Progenitor cell of endocrine pancreas (in vitro differentiated cells): ENCODE measurements at regions not wholly inside any gene's neighbourhood (a gene's known extent, or its start where the extent isn't known, plus 50 kb on each side); places are given as distances from the start of the nearest gene placed in this dataset.

Experiments used
- DNase-seq: peaks from one replicate; pipeline ENCODE4 v3.0.0; 2021; ENCODE audit warnings: low spot score; ENCODE audit not compliant: unreplicated experiment
- H3K27ac Mint-ChIP-seq: 2 replicates; pipeline ENCODE4 v1.8.0; 2021; ENCODE audit warnings: mild to moderate bottlenecking, moderate library complexity, mixed read lengths
- H3K27me3 Mint-ChIP-seq: 2 replicates; pipeline ENCODE4 v1.8.0; 2021; ENCODE audit warnings: mixed read lengths
- H3K36me3 Mint-ChIP-seq: 2 replicates; pipeline ENCODE4 v1.8.0; 2022; ENCODE audit warnings: mixed read lengths; ENCODE audit not compliant: insufficient read depth
- H3K4me1 Mint-ChIP-seq: 2 replicates; pipeline ENCODE4 v1.8.0; 2021; ENCODE audit warnings: low read depth, mixed read lengths
- H3K4me3 Mint-ChIP-seq: 2 replicates; pipeline ENCODE4 v1.8.0; 2021; ENCODE audit warnings: low read depth, mild to moderate bottlenecking, moderate library complexity, mixed read lengths
- H3K9me3 Mint-ChIP-seq: 2 replicates; pipeline ENCODE4 v1.8.0; 2021; ENCODE audit warnings: low read depth, mixed read lengths
- TF ChIP-seq, protein P1 (sequence below): fragments of 200-600 bp; sonication (generic); IDR thresholded peaks from one replicate; pipeline ENCODE4 v1.5.0; 2021; ENCODE audit warnings: antibody characterized with exemption, mild to moderate bottlenecking; ENCODE audit not compliant: unreplicated experiment

DNA sequence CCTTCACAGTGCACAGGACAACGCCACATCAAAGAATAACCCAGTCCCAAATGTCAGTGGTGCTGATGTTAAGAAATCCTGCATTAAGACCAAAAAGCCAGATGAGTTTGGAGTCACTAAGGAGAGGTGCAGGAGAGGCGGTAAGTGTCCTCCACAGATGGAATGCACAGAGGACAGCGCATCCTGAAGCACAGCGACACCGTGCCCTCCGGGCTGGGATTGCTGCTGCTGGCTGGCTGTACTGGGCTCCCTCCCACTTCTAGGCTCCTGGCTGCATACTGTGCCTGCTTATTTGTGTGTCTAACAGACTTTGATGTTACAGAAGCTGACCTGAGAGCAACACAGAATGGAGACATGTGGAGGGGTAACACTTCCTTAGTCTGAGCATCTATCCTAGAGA is 325.6 kb upstream of the BOD1L1 start:
- TF ChIP-seq, protein P1, sequence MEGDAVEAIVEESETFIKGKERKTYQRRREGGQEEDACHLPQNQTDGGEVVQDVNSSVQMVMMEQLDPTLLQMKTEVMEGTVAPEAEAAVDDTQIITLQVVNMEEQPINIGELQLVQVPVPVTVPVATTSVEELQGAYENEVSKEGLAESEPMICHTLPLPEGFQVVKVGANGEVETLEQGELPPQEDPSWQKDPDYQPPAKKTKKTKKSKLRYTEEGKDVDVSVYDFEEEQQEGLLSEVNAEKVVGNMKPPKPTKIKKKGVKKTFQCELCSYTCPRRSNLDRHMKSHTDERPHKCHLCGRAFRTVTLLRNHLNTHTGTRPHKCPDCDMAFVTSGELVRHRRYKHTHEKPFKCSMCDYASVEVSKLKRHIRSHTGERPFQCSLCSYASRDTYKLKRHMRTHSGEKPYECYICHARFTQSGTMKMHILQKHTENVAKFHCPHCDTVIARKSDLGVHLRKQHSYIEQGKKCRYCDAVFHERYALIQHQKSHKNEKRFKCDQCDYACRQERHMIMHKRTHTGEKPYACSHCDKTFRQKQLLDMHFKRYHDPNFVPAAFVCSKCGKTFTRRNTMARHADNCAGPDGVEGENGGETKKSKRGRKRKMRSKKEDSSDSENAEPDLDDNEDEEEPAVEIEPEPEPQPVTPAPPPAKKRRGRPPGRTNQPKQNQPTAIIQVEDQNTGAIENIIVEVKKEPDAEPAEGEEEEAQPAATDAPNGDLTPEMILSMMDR = no peak
- Mint-ChIP-seq H3K27me3 (no peaks in the 10 kb centered on the region), H3K4me3 (no peak overlapping the region), H3K4me1 (peaks cover 5% of the 10 kb centered on the region), H3K27ac (no peak overlapping the region), H3K36me3 (no peaks in the 10 kb centered on the region), H3K9me3 (no peaks in the 10 kb centered on the region)
- DNase-seq = no peak

DNA sequence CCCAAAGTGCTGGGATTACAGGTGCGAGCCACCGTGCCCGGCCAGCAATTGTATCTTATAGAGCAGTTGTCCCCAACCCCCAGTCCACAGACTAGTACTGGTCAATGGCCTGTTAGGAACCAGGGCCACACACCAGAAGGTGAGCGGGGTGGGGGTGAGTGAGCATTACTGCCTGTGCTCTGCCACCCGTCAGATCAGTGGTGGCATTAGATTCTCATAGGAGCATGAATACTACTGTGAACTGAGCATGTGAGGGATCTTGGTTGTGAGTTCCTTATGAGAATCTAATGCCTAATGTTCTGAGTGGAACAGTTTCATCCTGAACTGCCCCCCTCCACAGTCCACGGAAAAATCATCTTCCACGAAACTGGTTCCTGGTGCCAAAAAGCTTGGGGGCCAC is 328.0 kb upstream of the BOD1L1 start:
- TF ChIP-seq, protein P1 = no peak
- H3K27ac Mint-ChIP-seq = no peak overlapping the region
- no peaks in the 10 kb centered on the region for H3K36me3 Mint-ChIP-seq
- no peak overlapping the region for H3K4me3 Mint-ChIP-seq
- peaks cover 3% of the 10 kb centered on the region for H3K4me1 Mint-ChIP-seq
- no peaks in the 10 kb centered on the region for H3K9me3 Mint-ChIP-seq
- DNase-seq = no peak
- no peaks in the 10 kb centered on the region for H3K27me3 Mint-ChIP-seq

DNA sequence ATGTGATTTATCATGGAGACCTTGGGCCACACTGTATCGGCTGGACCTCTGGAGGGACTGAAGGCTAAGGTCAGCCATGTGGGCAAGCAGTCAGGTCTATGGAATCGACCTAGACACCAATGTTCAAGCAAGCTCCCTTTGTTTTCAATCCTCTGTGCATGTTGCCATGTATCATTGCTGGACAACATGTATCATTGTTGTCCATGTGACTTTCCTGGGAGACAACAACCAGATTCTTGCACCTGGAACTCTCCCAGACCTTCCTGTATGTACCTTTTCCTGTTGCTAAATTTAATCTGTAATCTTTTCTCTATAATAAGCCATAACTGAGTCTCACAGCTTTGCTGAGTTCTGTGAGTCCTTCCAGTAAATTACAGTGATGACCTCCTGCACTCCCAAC is 329.4 kb upstream of the BOD1L1 start:
- TF ChIP-seq, protein P1 = no peak
- no peaks in the 10 kb centered on the region for H3K36me3 Mint-ChIP-seq
- H3K9me3 Mint-ChIP-seq = no peaks in the 10 kb centered on the region
- H3K4me1 Mint-ChIP-seq = no peaks in the 10 kb centered on the region
- H3K4me3 Mint-ChIP-seq = no peak overlapping the region
- DNase-seq = no peak
- H3K27me3 Mint-ChIP-seq = no peaks in the 10 kb centered on the region
- no peak overlapping the region for H3K27ac Mint-ChIP-seq

DNA sequence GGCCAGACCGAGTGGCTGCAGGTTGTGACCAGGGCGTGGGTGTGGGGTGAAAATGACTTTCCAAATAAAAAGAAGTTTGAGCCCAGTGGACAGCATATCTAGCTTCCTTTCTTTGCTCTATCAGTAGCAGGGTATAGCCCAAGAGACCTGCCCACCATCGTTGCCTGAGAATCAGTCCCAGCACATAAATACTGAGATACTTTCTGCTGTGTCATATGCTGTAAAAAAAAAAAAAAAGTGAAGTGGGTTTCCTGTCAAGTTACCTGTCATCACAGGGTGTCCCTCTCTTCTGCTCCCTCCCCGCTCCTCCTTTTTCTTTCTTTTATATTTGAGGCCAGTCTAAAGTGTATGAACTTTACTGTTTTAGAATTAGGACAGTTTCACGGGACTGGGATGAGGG is 330.3 kb upstream of the BOD1L1 start:
- no peak overlapping the region for H3K27ac Mint-ChIP-seq
- no peaks in the 10 kb centered on the region for H3K36me3 Mint-ChIP-seq
- no peaks in the 10 kb centered on the region for H3K9me3 Mint-ChIP-seq
- no peaks in the 10 kb centered on the region for H3K27me3 Mint-ChIP-seq
- H3K4me1 Mint-ChIP-seq = no peaks in the 10 kb centered on the region
- no peak overlapping the region for H3K4me3 Mint-ChIP-seq
- TF ChIP-seq, protein P1 = no peak
- no peak for DNase-seq

DNA sequence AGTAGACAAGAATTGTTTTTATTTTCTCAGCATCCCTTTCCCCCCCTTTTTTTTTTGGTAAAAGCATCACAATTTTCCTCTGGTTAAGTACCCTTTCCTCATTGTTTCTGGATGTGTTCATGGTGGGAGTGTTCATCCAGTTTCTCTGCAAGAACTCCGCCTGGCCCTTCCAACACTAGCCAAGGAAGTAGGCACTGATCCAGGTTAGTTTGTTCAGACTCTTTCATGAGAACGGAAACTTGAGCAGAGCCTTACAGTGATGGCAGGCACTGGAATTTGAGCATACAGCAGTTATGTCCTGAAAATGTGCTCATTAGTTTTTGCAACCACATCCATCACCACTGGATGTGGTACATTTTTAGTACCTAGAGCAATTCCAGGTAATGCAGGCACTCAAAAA is 336.1 kb upstream of the BOD1L1 start:
- Mint-ChIP-seq H3K4me3 (no peak overlapping the region), H3K27me3 (no peaks in the 10 kb centered on the region), H3K27ac (no peak overlapping the region), H3K9me3 (no peaks in the 10 kb centered on the region), H3K36me3 (no peaks in the 10 kb centered on the region), H3K4me1 (no peaks in the 10 kb centered on the region)
- DNase-seq = no peak
- TF ChIP-seq, protein P1 = no peak
